Stimulated activated CD4-positive, alpha-beta T cell treated with anti-CD3 and anti-CD28 coated beads, Interleukin-15, amount 100 ng/mL, for 48 hours (primary cell): ENCODE measurements at regions not wholly inside any gene's neighbourhood (a gene's known extent, or its start where the extent isn't known, plus 50 kb on each side); places are given as distances from the start of the nearest gene placed in this dataset.
"Not testable (repeated sequence)": the region's sequence is repeated elsewhere in the genome, so short reads cannot be mapped to it uniquely, and the experiment has no call there.

Source experiments
- DNase-seq, 2 donors: peaks; one replicate each; pipeline ENCODE4 v3.0.0-alpha.2; 2020; ENCODE audit warnings: low read depth in 2 of 2

DNA sequence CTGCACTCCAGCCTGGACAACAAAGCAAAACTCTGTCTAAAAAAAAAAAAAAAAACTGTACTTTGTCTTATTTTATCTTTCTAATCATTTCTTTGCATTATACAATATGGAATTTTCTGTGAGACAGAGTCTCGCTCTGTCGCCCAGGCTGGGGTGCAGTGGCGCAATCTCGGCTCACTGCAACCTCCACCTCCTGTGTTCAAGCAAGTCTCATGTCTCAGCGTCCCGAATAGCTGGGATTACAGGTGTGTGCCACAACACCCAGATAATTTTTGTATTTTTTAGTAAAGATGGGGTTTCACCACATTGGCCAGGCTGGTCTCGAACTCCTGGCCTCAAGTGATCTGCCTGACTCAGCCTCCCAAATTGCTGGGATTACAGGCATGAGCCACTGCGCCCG, 90.0 kb downstream of the MRPL14 start:
- not testable (repeated sequence) for DNase-seq

DNA sequence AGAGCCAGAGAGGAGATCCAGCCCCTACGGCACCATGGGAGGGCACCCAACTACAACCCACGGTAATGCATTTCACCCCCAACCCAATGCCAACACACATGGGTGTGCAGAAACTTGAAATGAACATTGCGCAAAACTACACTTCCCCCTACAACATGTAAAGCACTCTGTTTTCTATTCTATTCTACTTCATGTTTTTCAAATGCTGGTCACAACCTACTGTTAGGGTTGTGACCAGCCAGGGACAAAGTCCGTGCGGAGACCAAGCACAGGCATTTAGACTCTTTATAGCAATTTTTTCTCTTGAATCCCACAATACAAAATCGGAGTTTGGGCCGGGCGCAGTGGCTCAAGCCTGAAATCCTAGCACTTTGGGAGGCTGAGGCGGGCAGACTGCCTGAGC, 90.6 kb downstream of the MRPL14 start:
- DNase-seq: no peak

DNA sequence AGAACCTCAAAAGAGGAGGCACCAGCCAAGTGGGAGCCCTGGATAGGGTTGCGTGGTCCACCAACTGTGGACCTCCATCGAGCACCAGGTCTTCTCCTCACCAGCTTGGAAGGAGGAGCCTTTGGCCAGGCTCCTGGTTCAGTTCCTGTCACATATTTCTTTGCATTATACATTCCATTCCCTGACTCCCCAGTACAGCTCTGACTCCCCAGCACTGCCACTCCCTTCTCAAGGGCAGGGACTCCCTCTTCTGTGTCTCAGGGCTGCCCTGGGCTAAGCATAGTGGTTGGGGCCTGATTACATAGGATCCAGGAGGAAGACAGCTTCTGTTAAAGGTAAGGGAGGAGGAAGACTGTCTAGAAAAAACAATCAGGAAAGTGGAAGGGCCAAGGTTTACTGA, 91.1 kb downstream of the MRPL14 start:
- DNase-seq: no peak

DNA sequence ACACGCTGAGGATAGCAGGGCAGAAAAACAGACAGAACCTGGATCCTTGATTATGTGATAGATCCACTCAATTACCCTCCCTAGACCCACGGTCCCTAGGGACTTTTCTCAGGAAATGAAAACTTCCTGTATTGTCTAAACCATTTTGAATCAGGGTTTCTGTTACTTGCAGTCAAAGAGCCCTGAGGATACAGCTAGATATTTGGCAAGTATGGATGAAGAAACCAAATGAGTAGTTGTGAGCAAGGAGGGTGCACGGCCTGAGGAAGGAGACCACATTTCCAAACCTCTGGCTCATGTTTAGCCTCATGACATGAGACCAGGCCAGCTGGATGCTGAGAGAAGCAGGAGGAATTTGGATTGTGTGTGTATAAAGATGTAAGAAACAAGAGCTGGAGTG, 91.6 kb downstream of the MRPL14 start:
- DNase-seq: no peak

DNA sequence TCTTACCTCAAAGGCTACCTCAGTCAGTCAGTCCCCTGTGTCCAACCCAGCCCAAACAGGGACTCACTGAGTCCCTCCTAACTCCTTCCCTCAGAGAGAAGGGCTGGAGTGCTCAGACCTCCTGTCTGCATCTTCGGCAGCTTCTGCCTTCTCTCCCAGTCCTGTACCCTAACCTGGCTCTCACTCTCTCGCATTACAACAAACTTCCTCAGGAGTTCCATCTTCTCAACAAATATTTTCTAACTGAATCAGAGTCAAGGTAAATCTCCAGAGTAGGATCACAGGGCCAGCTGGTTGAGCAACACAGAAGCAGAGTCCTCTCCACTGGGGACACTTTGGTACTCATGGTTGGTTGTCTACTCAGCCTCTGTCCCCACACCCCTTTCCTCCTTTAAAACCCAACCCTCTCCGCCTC, 92.3 kb downstream of the MRPL14 start:
- DNase-seq: no peak

DNA sequence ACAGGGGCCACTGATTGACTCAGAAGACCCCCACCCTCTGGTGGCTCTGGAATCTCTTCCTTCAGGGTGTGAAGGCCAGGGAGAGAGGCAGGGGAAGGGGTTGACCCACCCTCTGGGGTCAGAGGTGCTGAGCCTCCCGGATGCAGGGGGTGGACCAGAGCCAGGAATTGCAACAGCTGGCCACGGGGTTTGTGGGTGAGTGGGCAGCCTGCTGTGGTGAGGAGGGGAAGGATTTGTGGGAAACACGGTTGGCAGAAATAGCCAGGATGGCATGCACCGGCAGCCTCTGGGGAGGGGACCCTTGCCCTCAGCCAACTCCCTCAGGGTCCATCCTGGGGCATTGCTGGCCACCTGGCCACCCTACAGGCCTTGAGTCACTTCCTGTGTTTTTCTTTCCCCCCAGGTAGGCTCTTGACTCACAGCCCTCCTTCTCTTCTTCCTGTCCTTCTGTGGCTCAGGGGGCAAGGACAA, 92.8 kb downstream of the MRPL14 start:
- no peak for DNase-seq

DNA sequence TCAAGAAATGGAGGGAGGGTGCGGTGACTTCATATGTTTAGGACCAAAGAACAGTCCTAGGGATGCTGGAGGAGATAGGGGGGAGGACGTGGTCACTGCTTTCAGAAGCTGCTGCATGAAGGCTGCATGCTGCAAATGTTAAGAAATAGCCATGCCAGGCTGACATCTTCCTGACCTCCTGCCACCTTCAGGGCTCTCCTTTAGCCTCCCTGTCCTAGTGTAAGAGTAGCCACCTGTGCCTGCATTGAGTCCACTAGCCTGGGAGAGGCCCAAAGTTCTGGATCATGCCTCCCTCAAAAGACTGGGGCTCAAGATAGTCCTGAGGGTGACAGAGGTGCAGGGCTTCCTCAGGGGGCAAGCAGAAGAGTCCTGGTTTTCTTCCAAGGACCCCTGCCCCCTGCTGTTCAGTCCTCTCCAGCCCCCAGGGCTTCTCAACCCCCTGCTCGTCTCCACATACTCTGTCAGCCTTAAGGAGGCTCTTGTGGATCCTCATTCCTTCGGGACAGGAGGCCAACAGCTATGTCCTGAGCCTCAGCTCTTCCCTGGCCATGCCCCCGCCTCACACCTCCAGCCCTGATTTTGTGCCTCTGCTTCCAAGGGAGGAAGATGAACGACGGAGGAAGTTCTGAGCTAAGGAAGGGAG, 96.3 kb downstream of the MRPL14 start:
- no peak for DNase-seq

DNA sequence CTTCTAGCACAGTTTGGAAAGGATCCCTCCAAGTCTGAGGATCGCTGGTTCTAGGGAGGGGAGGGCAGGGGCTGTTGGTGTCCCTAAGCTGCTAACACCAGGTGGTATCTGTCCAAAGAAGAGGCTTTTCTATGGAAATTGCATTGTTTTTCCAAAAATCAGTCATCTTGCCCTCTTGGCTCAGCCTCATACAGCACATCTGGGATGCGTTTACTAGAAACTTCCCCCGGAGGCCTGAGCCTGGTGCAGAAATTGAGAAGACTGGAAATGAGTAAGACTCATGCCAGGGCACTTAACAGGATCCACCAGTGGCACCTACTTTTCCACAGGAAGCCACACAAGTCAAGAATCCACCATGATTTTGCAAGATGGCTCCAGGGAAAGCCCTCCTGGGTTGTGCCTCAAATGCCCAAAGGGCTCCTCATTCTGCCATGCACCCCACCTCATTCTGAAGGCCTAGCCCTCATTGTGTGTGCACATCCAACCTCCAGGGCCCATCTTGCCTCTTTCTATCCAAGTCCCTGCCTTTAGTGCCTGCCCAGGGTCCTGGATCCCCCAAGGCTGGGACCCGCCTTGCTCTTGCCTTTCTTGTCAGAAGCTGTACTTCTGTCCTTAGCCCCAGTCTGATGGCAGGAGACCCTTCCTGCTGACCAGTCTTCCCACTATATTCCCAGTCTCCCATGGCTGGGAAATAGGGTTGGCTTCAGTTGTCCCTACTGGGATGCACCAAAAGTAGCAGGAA, 97.6 kb downstream of the MRPL14 start:
- no peak for DNase-seq

DNA sequence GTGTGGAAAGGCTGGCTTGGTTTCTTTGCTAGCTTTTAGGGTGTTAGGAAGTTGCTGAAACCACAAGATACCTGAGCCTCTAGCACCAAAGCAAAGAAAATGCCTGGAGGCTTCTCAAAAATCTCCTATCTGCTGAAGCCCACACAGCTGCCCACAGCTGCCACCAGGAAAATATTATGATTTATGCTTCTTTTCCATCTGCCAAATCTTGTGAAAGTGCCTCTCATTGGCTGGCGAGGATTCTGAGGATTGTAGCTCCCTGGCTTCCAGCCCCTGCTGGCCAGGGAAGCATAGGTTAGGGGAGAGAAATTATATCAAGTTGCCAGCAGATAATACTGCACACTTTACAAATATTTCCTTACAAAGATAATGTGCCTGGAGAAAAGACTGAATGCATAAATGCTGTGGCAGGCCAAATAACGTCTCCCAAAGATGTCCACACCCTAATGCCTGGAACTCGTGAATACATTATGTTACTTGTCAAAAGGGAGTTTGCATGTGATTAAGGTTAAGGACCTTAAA, 98.4 kb downstream of the MRPL14 start:
- no peak for DNase-seq

DNA sequence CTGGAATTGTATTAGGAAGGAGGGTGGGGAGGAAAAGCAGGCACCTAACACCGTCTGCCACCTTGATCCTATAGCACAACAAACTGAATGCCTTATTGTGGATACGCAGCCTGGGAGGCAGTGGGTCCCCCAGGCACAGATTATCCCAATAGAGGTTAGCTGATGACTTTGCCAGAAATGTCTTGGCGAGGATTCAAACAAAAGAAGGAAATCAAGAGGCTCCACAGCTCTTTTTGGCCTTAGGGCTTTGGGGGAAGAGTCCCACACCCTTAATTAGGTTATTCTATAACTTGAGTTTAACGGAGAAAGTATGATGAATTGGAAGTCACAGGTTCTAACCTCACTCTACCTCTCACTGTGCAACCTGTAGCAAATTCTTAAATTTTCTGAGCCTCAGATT, 102.0 kb downstream of the MRPL14 start:
- no peak for DNase-seq

DNA sequence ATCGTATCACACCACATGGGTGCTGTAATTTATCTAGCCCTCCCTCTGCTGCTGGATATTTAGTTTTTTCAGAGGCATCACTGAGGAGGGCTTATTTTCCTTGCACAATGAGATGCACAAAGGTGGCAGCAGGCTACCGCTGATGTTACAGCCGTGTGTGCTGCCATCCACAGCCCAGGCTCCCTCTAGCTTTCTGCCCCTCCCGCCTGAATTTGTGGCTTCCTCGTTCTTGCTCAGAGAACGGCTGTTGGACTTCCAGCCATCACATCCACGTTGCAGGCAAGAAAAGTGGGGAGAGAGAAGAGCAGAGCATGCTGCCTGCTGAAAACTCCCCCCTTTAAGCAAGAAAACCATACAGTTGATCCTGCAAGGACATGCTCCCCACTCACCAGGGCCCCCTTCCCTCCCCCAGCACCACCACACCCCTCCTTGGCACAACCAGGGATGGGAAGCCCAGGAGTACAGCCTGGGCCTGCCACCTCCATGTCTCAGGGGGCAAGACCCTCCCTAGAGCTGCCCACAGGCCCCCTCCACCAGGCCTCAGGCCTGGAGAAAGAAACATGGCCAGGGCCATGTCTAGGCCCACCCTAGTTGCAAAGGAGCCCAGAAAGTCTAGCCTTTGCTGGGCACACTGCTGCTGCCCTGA, 102.6 kb downstream of the MRPL14 start:
- DNase-seq: no peak

DNA sequence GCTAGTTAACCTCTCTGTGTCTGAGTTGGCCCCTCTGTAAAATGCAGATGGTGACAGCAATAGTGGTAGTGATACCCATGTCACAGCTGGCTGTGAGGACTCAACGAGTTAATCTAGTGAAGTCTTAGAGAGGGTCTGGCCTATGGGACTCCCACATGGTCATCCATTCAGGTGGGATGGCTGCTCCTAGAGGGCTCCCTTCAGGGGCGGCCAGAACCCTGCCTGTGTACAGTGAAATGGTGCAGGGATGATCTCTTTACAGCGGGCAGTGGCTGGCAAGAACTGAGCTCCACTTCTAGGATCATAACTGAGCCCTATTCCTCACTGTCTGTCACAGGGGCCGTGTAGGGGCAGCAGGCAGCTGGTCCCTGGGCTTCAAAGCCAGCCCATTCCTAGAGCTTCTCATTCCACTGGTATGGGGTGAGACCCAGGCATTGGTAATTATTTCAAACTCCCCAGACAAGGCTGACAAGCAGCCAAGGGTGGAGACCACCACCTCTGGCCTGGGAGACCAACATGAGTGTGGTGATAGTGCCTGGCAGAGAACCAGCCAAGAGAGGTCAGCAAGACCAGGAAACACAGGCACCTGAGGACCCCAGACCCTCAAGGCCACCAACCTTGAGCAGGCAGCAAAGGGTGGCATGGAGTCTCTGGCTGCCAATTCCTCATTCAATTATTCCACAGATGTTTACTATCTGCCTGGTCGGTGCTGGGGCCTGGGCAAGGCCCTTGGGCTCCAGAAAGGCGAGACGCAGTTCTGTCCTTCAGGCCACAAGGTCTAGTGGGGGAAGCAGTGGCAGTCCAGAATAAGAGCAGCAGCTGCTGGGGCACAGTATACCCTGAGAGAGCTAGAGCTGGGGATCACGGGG, 103.4 kb downstream of the MRPL14 start:
- DNase-seq: no peak

DNA sequence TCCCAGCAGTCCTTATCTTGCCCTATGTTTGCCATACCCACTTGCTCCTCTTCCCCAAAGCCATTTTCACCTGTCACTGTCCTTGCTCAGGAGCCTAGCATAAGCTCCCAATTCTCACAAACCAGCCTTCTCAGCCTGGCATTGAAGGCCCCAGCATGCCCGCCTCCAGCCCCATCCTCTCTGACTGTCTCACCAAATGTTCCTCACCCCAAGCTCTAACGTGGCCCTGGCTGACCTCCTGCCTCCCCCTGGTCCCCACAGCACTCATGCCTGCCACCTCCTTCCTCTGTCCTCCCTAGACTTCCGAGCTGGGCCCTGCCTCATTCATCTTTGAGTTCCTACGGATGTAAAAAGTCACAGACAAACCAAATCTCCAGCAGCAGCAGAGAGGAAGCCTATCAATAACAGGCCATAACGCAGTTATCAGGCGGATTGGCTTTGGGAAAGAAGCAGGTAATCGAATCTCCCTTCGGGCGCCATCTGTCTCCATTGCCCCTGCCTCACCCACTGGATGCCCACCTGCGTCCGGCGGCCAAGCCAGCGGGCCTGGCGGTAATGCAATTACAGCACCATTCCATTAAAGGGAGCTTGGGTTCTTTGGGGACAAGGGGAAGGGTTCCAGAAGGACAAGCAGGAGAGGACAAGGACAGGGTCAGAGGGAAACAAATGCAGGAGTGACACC, 104.4 kb downstream of the MRPL14 start:
- DNase-seq: no peak

DNA sequence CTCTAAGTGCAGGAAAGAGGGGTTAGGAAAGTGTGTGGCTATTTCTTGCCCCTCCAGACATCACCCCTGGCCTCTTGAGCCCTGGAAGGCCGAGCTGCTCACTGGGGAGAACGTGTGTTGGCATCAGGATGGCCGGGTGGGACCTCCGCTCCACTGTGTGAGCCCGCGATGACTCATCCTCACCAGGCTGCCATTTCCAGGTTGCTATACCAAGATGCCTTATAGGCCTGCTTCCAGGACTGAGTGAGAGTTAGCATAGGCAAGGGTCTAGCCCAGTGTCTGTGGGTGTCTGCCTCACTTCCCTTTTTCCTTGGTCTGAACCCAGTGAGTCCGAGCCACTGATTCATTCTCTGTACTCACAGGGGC, 105.0 kb downstream of the MRPL14 start:
- DNase-seq: no peak

DNA sequence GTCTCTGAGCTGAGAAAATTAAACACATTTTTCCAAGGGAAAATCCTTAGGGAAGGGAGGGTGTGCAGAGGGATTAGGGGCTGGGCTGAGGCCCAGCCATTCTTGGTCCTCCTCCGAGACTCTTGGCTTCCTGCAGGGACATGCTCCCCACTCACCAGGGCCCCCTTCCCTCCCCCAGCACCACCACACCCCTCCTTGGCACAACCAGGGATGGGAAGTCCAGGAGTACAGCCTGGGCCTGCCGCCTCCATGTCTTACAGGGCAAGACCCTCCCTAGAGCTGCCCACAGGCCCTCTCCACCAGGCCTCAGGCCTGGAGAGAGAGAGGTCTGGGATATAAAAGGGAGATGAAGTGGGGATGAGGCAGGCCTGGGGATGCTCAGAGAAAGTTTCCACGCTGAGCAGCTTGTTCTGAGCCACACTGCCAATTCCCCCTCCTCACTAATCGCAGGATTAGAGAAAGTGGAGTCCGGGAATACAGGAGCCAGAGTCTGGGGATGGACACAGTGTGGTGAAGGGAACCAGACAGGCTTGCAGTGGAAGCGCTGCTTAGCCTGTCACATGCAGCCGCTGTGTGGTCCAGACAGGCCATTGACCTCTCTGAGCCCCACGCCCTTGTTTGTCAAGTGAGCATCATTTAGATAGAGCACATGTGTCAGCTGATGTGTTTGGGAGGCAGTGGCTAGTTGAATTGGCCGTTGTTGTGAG, 105.5 kb downstream of the MRPL14 start:
- DNase-seq: no peak

DNA sequence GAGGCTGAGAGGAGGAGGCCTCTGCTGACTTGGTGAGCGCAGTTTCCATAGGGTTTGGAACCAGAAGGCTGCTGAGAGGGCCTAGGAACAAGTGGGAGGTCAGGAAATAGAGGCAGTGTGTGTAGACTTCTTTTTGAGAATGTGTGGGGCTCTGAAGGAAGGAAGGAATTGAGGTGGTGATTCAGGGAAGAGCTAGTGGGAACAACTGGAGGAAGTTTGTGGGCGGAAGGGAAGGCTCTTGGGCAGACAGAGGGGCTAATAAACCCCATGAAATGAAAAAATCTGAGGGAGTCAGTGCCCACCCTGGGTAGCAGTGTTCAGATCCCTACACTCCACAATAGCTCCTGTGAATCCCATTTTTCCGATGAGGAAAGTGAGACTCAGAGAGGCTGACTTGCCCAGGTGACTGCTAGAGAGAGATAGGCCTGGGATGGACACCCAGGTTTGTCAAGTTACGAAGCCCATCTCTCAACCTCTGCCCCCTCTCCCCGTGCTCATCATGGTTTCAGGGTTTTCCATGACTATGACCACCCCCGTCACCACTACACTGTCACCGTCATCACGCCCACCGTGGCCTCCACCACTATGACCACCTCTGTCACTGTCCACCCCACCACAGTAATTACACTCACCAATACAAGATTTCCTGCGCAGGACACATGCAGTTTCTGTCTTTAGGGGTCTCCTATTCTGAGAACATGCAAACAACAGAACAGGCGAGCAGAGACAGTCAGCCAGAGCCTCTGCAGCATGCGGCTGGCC, 106.4 kb downstream of the MRPL14 start:
- DNase-seq: no peak

DNA sequence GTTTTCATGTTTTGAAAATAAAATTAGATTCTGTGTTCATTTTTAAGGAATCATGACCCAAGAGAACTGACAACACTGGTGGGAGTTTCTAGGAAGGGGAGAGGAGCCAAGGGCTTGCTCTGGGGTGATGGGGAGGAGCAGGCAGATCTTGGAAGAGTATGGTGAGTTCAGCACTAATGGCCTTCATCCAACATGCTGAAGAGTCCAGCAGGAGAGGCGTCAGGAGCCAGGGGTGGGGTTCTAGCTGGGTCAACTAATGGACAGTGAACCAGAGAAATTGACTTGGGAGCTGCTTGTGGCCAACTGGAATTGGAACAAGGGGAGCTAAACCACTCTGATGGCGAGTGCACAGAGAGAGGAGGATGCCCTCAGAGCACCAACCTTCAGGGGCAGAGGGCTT, 107.1 kb downstream of the MRPL14 start:
- DNase-seq: no peak

DNA sequence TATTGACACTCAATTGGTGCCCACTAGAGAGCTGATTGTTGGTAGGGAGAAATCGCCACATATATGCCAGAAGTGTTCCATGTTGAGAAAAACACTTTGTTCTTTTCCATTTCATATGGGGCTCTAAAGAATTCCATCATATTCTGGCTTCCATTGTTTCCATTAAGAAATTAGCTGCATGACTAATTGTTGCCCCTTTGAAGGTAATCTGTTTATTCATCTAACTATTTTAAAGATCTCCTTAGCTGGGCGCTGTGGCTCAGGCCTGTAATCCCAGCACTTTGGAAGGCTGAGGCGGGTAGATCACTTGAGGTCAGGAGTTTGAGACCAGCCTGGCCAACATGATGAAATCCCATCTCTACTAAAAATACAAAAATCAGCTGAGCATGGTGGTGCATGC, 109.9 kb downstream of the MRPL14 start:
- DNase-seq: not testable (repeated sequence)

DNA sequence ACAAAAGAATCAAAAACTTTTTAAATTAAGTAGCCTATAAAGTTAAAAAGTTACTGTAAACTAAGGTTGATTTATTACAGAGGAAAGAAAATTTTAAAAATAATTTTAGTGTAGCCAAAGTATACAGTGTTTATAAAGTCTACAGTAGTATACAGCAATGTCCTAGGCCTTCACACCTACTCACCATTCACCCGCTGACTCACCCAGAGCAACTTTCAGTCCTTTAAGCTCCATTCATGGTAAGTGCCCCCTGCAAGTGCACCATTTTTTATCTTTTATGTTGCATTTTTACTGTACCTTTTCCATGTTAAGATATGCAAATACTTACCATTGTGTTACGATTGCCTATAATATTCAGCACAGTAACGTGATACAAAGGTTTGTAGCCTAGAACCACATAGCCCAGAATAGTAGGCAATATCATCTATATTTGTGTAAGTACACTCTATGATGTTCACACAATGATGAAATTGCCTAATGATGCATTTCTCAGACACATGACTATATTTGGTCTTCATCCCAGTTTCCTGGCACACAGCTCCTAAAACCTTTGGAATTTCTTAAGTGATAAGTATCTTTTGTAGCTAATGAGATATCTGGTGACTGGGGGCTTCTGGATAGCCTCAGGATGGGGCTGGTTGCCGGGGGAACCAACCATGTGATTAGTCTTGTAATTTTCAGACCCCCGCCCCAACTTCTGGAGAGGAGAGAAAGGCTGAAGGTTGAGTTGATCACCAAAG, 111.0 kb downstream of the MRPL14 start:
- no peak for DNase-seq
